ENCODE measurements at regions not wholly inside any gene's neighbourhood (a gene's known extent, or its start where the extent isn't known, plus 50 kb on each side); places are given as distances from the start of the nearest gene placed in this dataset.

- TF ChIP-seq CTCF (conservative IDR thresholded peaks at IDR 0.05 in 1 of 2, IDR thresholded peaks at IDR 0.05 in 1 of 2; ENCODE audit: low read depth in 1 of 2, low read length in 2 of 2) (no peak), EZH2 (IDR thresholded peaks at IDR 0.05; ENCODE audit: low read length, missing control alignments) (no peak)
These were observed 519.2 kb downstream of the EPHB1 start for GRCh38 chr3:135314237-135314636.
